GM12864 (cell line): ENCODE measurements at regions not wholly inside any gene's neighbourhood (a gene's known extent, or its start where the extent isn't known, plus 50 kb on each side); places are given as distances from the start of the nearest gene placed in this dataset.

Source experiments
- DNase-seq: peaks from one replicate; pipeline ENCODE4 v3.0.0-alpha.2; 2011; ENCODE audit warnings: low read depth
- H3K4me3 ChIP-seq: 2 replicates; pipeline ENCODE4 v1.5.1; 2011; ENCODE audit warnings: mild to moderate bottlenecking, low read depth, low read length, control low read depth
- CTCF ChIP-seq: IDR thresholded peaks from 2 replicates; pipeline ENCODE4 v1.5.1; 2011; ENCODE audit warnings: low read depth, mild to moderate bottlenecking, moderate library complexity, low read length, control low read depth, inconsistent platforms; ENCODE audit errors: missing control alignments

- TF ChIP-seq CTCF = no peak
- H3K4me3 ChIP-seq = no peak overlapping the region
- DNase-seq = no peak
Observed at GRCh38 chr18:24545651-24546050, 85.2 kb downstream of the HRH4 start.

GRCh38 chr18:24546307-24546706 lies 85.9 kb downstream of the HRH4 start:
- DNase-seq = no peak
- H3K4me3 ChIP-seq = no peak overlapping the region
- no peak for TF ChIP-seq CTCF

- no peak overlapping the region for H3K4me3 ChIP-seq
- TF ChIP-seq CTCF = no peak
- no peak for DNase-seq
Observed at GRCh38 chr18:24548583-24548982, 88.1 kb downstream of the HRH4 start.

- no peak for DNase-seq
- H3K4me3 ChIP-seq = no peak overlapping the region
- no peak for TF ChIP-seq CTCF
Observed at GRCh38 chr18:24552218-24552617, 91.8 kb downstream of the HRH4 start.

- no peak overlapping the region for H3K4me3 ChIP-seq
- no peak for DNase-seq
Observed at GRCh38 chr18:24553571-24554285, 93.3 kb downstream of the HRH4 start.

GRCh38 chr18:24558403-24558802 lies 98.0 kb downstream of the HRH4 start:
- no peak for TF ChIP-seq CTCF
- DNase-seq = no peak
- no peak overlapping the region for H3K4me3 ChIP-seq

More at GRCh38 chr18:24553571-24554285, 93.3 kb downstream of the HRH4 start:
- no peak for TF ChIP-seq CTCF

- no peak for DNase-seq
- no peak overlapping the region for H3K4me3 ChIP-seq
- no peak for TF ChIP-seq CTCF
Observed at GRCh38 chr18:24559526-24559925, 99.1 kb downstream of the HRH4 start.
